CD4-positive, CD25-positive, alpha-beta regulatory T cell (primary cell): ENCODE measurements at regions not wholly inside any gene's neighbourhood (a gene's known extent, or its start where the extent isn't known, plus 50 kb on each side); places are given as distances from the start of the nearest gene placed in this dataset.

Experiments used
- ATAC-seq, 2 donors: fragments of 150-1000 bp; cut with Tn5 transposase; one replicate each; pipeline ENCODE4 v1.10.0; 2021; ENCODE audit warnings: low read depth in 2 of 2, moderate number of reproducible peaks in 2 of 2, moderate library complexity in 1 of 2
- DNase-seq, 3 donors: peaks; one replicate each; pipeline versions ENCODE4 v3.0.0 to v3.0.0-alpha.2; 2012 to 2022; ENCODE audit warnings: mixed read lengths in 1 of 3
- H3K27ac ChIP-seq: one replicate; pipeline ENCODE4 v1.7.0; 2013; ENCODE audit warnings: mild to moderate bottlenecking, low read length; ENCODE audit not compliant: insufficient read depth, poor library complexity, severe bottlenecking
- H3K27me3 ChIP-seq: one replicate; pipeline ENCODE4 v1.7.0; 2013; ENCODE audit warnings: low read length; ENCODE audit not compliant: control insufficient read depth, insufficient read depth
- H3K36me3 ChIP-seq: one replicate; pipeline ENCODE4 v1.7.0; 2013; ENCODE audit warnings: mild to moderate bottlenecking, low read length, moderate library complexity; ENCODE audit not compliant: control insufficient read depth, insufficient read depth
- H3K4me1 ChIP-seq: 2 replicates; pipeline ENCODE4 v1.7.0; 2013; ENCODE audit warnings: mild to moderate bottlenecking, low read length; ENCODE audit not compliant: insufficient read depth, control insufficient read depth, poor library complexity, severe bottlenecking
- H3K4me3 ChIP-seq: one replicate; pipeline ENCODE4 v1.7.0; 2013; ENCODE audit warnings: low read depth, mild to moderate bottlenecking, low read length, moderate library complexity
- H3K9me3 ChIP-seq, 2 experiments: 1 replicate in 1 of 2; 2 replicates in 1 of 2; pipeline ENCODE4 v1.7.0; 2013; ENCODE audit warnings: low read length in 2 of 2, mild to moderate bottlenecking in 1 of 2, moderate library complexity in 1 of 2; ENCODE audit not compliant: control insufficient read depth in 2 of 2
- H3K27ac Mint-ChIP-seq, 3 donors: one replicate each; pipeline ENCODE4 v1.8.0; 2020 to 2022; ENCODE audit warnings: mild to moderate bottlenecking in 3 of 3, mixed read lengths in 3 of 3, moderate library complexity in 2 of 3
- H3K27me3 Mint-ChIP-seq: one replicate; pipeline ENCODE4 v1.8.0; 2022; ENCODE audit warnings: mild to moderate bottlenecking, mixed read lengths
- H3K36me3 Mint-ChIP-seq: one replicate; pipeline ENCODE4 v1.8.0; 2020; ENCODE audit warnings: mixed read lengths
- H3K4me1 Mint-ChIP-seq, 4 donors: one replicate each; pipeline ENCODE4 v1.8.0; 2020 to 2022; ENCODE audit warnings: mixed read lengths in 4 of 4, mild to moderate bottlenecking in 1 of 4
- H3K4me3 Mint-ChIP-seq, 4 donors: one replicate each; pipeline ENCODE4 v1.8.0; 2020 to 2022; ENCODE audit warnings: mild to moderate bottlenecking in 4 of 4, mixed read lengths in 4 of 4, moderate library complexity in 3 of 4
- H3K9me3 Mint-ChIP-seq, 7 donors: one replicate each; pipeline ENCODE4 v1.8.0; 2020 to 2022; ENCODE audit warnings: mixed read lengths in 7 of 7, mild to moderate bottlenecking in 3 of 7, moderate library complexity in 2 of 7

GRCh38 chr2:53484531-53484930, 283.1 kb upstream of the CHAC2 start:
- Histone ChIP-seq H3K36me3 (no peaks in the 10 kb centered on the region), H3K4me3 (no peak overlapping the region), H3K27me3 (no peaks in the 10 kb centered on the region), H3K9me3 (no peaks in the 10 kb centered on the region), H3K27ac (no peak overlapping the region), H3K4me1 (no peaks in the 10 kb centered on the region)
- peaks cover 6% of the 10 kb centered on the region for H3K27me3 Mint-ChIP-seq
- no peak overlapping the region for H3K27ac Mint-ChIP-seq
- H3K9me3 Mint-ChIP-seq, result peaks cover 0 to 6% (median 2%) of the 10 kb centered on the region in 7 donors
- ATAC-seq (no peak), DNase-seq (no peak)
- H3K4me3 Mint-ChIP-seq, result no peak overlapping the region
- no peaks in the 10 kb centered on the region for H3K4me1 Mint-ChIP-seq
- H3K36me3 Mint-ChIP-seq, result no peaks in the 10 kb centered on the region

GRCh38 chr2:53477517-53477916, 290.1 kb upstream of the CHAC2 start:
- H3K9me3 ChIP-seq, result no peaks in the 10 kb centered on the region
- no peak for DNase-seq
- H3K4me1 ChIP-seq, result no peaks in the 10 kb centered on the region
- H3K4me3 ChIP-seq, result no peak overlapping the region
- Mint-ChIP-seq H3K27ac (no peak overlapping the region), H3K4me3 (peak overlapping the region in 1 of 4 donors; percentile 86), H3K36me3 (no peaks in the 10 kb centered on the region), H3K4me1 (no peaks in the 10 kb centered on the region), H3K9me3 (peaks cover 0 to 4% (median 2%) of the 10 kb centered on the region in 7 donors), H3K27me3 (peaks cover 6% of the 10 kb centered on the region)
- H3K36me3 ChIP-seq, result no peaks in the 10 kb centered on the region
- no peak overlapping the region for H3K27ac ChIP-seq
- no peak for ATAC-seq
- no peaks in the 10 kb centered on the region for H3K27me3 ChIP-seq

GRCh38 chr2:53476834-53477233, 290.8 kb upstream of the CHAC2 start:
- ATAC-seq, result no peak

GRCh38 chr2:53475766-53476165, 291.8 kb upstream of the CHAC2 start:
- Mint-ChIP-seq H3K4me3 (no peak overlapping the region), H3K4me1 (no peaks in the 10 kb centered on the region), H3K27ac (no peak overlapping the region), H3K9me3 (peaks cover 0 to 4% (median 0%) of the 10 kb centered on the region in 7 donors), H3K27me3 (peaks cover 6% of the 10 kb centered on the region), H3K36me3 (no peaks in the 10 kb centered on the region)
- no peak overlapping the region for H3K4me3 ChIP-seq
- no peaks in the 10 kb centered on the region for H3K36me3 ChIP-seq
- H3K27ac ChIP-seq, result no peak overlapping the region
- DNase-seq (no peak), ATAC-seq (no peak)
- no peaks in the 10 kb centered on the region for H3K4me1 ChIP-seq
- no peaks in the 10 kb centered on the region for H3K27me3 ChIP-seq
- no peaks in the 10 kb centered on the region for H3K9me3 ChIP-seq

More at GRCh38 chr2:53476834-53477233, 290.8 kb upstream of the CHAC2 start:
- Mint-ChIP-seq H3K4me1 (no peaks in the 10 kb centered on the region), H3K4me3 (no peak overlapping the region), H3K27me3 (peaks cover 6% of the 10 kb centered on the region), H3K27ac (no peak overlapping the region), H3K36me3 (no peaks in the 10 kb centered on the region), H3K9me3 (peaks cover 0 to 4% (median 0%) of the 10 kb centered on the region in 7 donors)
- Histone ChIP-seq H3K4me3 (no peak overlapping the region), H3K27ac (no peak overlapping the region), H3K4me1 (no peaks in the 10 kb centered on the region), H3K27me3 (no peaks in the 10 kb centered on the region), H3K9me3 (no peaks in the 10 kb centered on the region), H3K36me3 (no peaks in the 10 kb centered on the region)
- no peak for DNase-seq

GRCh38 chr2:53475321-53475720, 292.3 kb upstream of the CHAC2 start:
- ATAC-seq, result no peak
- no peaks in the 10 kb centered on the region for H3K4me1 Mint-ChIP-seq
- H3K9me3 Mint-ChIP-seq, result peaks cover 0 to 4% (median 0%) of the 10 kb centered on the region in 7 donors
- DNase-seq, result no peak
- Histone ChIP-seq H3K27ac (no peak overlapping the region), H3K27me3 (no peaks in the 10 kb centered on the region), H3K9me3 (no peaks in the 10 kb centered on the region), H3K4me3 (no peak overlapping the region), H3K36me3 (no peaks in the 10 kb centered on the region), H3K4me1 (no peaks in the 10 kb centered on the region)
- peaks cover 6% of the 10 kb centered on the region for H3K27me3 Mint-ChIP-seq
- no peak overlapping the region for H3K27ac Mint-ChIP-seq
- H3K4me3 Mint-ChIP-seq, result no peak overlapping the region
- no peaks in the 10 kb centered on the region for H3K36me3 Mint-ChIP-seq

GRCh38 chr2:53474914-53475313, 292.7 kb upstream of the CHAC2 start:
- Mint-ChIP-seq H3K4me3 (no peak overlapping the region), H3K27me3 (peaks cover 6% of the 10 kb centered on the region), H3K4me1 (no peaks in the 10 kb centered on the region), H3K36me3 (no peaks in the 10 kb centered on the region), H3K9me3 (peaks cover 0 to 4% (median 0%) of the 10 kb centered on the region in 7 donors), H3K27ac (no peak overlapping the region)
- DNase-seq (no peak), ATAC-seq (no peak)
- no peak overlapping the region for H3K4me3 ChIP-seq
- H3K4me1 ChIP-seq, result no peaks in the 10 kb centered on the region
- no peaks in the 10 kb centered on the region for H3K36me3 ChIP-seq
- no peaks in the 10 kb centered on the region for H3K27me3 ChIP-seq
- H3K9me3 ChIP-seq, result no peaks in the 10 kb centered on the region
- H3K27ac ChIP-seq, result no peak overlapping the region

GRCh38 chr2:53473775-53474311, 293.8 kb upstream of the CHAC2 start:
- Histone ChIP-seq H3K27me3 (no peaks in the 10 kb centered on the region), H3K4me3 (no peak overlapping the region), H3K4me1 (no peaks in the 10 kb centered on the region), H3K36me3 (no peaks in the 10 kb centered on the region), H3K9me3 (no peaks in the 10 kb centered on the region), H3K27ac (no peak overlapping the region)
- no peak for DNase-seq
- Mint-ChIP-seq H3K4me1 (no peaks in the 10 kb centered on the region), H3K4me3 (no peak overlapping the region), H3K27me3 (peaks cover 6% of the 10 kb centered on the region), H3K9me3 (peaks cover 0 to 4% (median 0%) of the 10 kb centered on the region in 7 donors), H3K36me3 (no peaks in the 10 kb centered on the region), H3K27ac (no peak overlapping the region)
- ATAC-seq, result no peak

- Mint-ChIP-seq H3K9me3 (peaks cover 0 to 4% (median 0%) of the 10 kb centered on the region in 7 donors), H3K36me3 (no peaks in the 10 kb centered on the region), H3K4me3 (no peak overlapping the region), H3K27me3 (peaks cover 6% of the 10 kb centered on the region), H3K27ac (no peak overlapping the region), H3K4me1 (no peaks in the 10 kb centered on the region)
- no peaks in the 10 kb centered on the region for H3K4me1 ChIP-seq
- DNase-seq, result no peak
- no peaks in the 10 kb centered on the region for H3K27me3 ChIP-seq
- no peaks in the 10 kb centered on the region for H3K9me3 ChIP-seq
- ATAC-seq, result no peak
- no peak overlapping the region for H3K4me3 ChIP-seq
- no peaks in the 10 kb centered on the region for H3K36me3 ChIP-seq
- no peak overlapping the region for H3K27ac ChIP-seq
These were observed 294.4 kb upstream of the CHAC2 start for GRCh38 chr2:53473236-53473635.
